HEK293 (cell line): ENCODE measurements at regions not wholly inside any gene's neighbourhood (a gene's known extent, or its start where the extent isn't known, plus 50 kb on each side); places are given as distances from the start of the nearest gene placed in this dataset.

Source experiments
- CTCF ChIA-PET: fragments of 350-600 bp; formaldehyde crosslinking; extraction: SDS; loops from one replicate; lab custom pipeline; 2021; ENCODE audit warnings: antibody characterized with exemption; lab: Yijun Ruan, JAX
- POLR2A ChIA-PET: fragments of 300-600 bp; formaldehyde crosslinking; extraction: SDS; loops from one replicate; lab custom pipeline; 2020; ENCODE audit warnings: antibody characterized with exemption, inconsistent platforms; lab: Yijun Ruan, JAX
- H3K27ac ChIP-seq: fragments of 200-500 bp; sonication (Bioruptor generic); 2 replicates; pipeline ENCODE4 v1.5.1; 2014; ENCODE audit warnings: low read depth, low read length, control low read depth, inconsistent platforms; ENCODE audit errors: extremely low read depth
- H3K36me3 ChIP-seq, 2 experiments: fragments of 200-500 bp in 1 of 2; sonication (Bioruptor generic) in 1 of 2; 1 replicate in 1 of 2; 2 replicates in 1 of 2; pipeline ENCODE4 v1.5.1; 2014 to 2017; ENCODE audit warnings: inconsistent platforms in 2 of 2, low read length in 2 of 2; ENCODE audit not compliant: control insufficient read depth in 2 of 2, insufficient read depth in 1 of 2
- H3K4me1 ChIP-seq: fragments of 200-500 bp; sonication (Bioruptor generic); 2 replicates; pipeline ENCODE4 v1.5.1; 2014; ENCODE audit warnings: mild to moderate bottlenecking, low read length, inconsistent platforms; ENCODE audit not compliant: control insufficient read depth, insufficient read depth
- H3K4me3 ChIP-seq: 2 replicates; pipeline ENCODE4 v1.5.1; 2011; ENCODE audit warnings: low read depth, mild to moderate bottlenecking, control low read depth, low read length, moderate library complexity
- H3K9me3 ChIP-seq: fragments of 200-500 bp; sonication (Bioruptor generic); 2 replicates; pipeline ENCODE4 v1.5.1; 2014; ENCODE audit warnings: low read depth, low read length, inconsistent platforms; ENCODE audit not compliant: control insufficient read depth, insufficient read depth
- GLI4 ChIP-seq: fragments of 450-650 bp; formaldehyde crosslinking; IDR thresholded peaks from 2 replicates; pipeline ENCODE4 v1.5.1; 2016; ENCODE audit warnings: missing biosample characterization, missing genetic modification characterization
- RBAK ChIP-seq: fragments of 450-650 bp; formaldehyde crosslinking; IDR thresholded peaks from 2 replicates; pipeline ENCODE4 v1.5.1; 2016; ENCODE audit warnings: missing biosample characterization, missing genetic modification characterization
- ZNF112 ChIP-seq: fragments of 450-650 bp; formaldehyde crosslinking; IDR thresholded peaks from 2 replicates; pipeline ENCODE4 v1.5.0; 2017; ENCODE audit warnings: missing biosample characterization, missing genetic modification characterization
- ZNF121 ChIP-seq: fragments of 450-650 bp; formaldehyde crosslinking; IDR thresholded peaks from 2 replicates; pipeline ENCODE4 v1.5.1; 2016; ENCODE audit warnings: missing biosample characterization, missing genetic modification characterization
- ZNF416 ChIP-seq: fragments of 450-650 bp; formaldehyde crosslinking; IDR thresholded peaks from 2 replicates; pipeline ENCODE4 v1.5.1; 2016; ENCODE audit warnings: missing biosample characterization, missing genetic modification characterization
- ZNF433 ChIP-seq: fragments of 450-650 bp; formaldehyde crosslinking; IDR thresholded peaks from 2 replicates; pipeline ENCODE4 v1.5.1; 2016; ENCODE audit warnings: missing biosample characterization, missing genetic modification characterization, low read depth
- ZNF548 ChIP-seq: fragments of 450-650 bp; formaldehyde crosslinking; IDR thresholded peaks from 2 replicates; pipeline ENCODE4 v1.5.1; 2016; ENCODE audit warnings: missing biosample characterization, missing genetic modification characterization
- ZNF777 ChIP-seq: fragments of 450-650 bp; formaldehyde crosslinking; IDR thresholded peaks from 2 replicates; pipeline ENCODE4 v1.5.1; 2017; ENCODE audit warnings: missing biosample characterization, missing genetic modification characterization, borderline replicate concordance
- TF ChIP-seq, protein P1 (sequence below): fragments of 450-650 bp; formaldehyde crosslinking; IDR thresholded peaks from 2 replicates; pipeline ENCODE4 v1.5.1; 2016; ENCODE audit warnings: missing biosample characterization, missing genetic modification characterization
- TF ChIP-seq, protein P2 (sequence below): fragments of 450-650 bp; formaldehyde crosslinking; IDR thresholded peaks from 2 replicates; pipeline ENCODE4 v1.5.1; 2017; ENCODE audit warnings: missing biosample characterization, missing genetic modification characterization
- TF ChIP-seq, protein P3 (sequence below): fragments of 450-650 bp; formaldehyde crosslinking; conservative IDR thresholded peaks from 2 replicates; pipeline ENCODE4 v1.5.1; 2016; ENCODE audit warnings: low read depth, missing biosample characterization, missing genetic modification characterization
- TF ChIP-seq, protein P4 (sequence below): fragments of 450-650 bp; formaldehyde crosslinking; IDR thresholded peaks from 2 replicates; pipeline ENCODE4 v1.5.1; 2016; ENCODE audit warnings: missing biosample characterization, missing genetic modification characterization, borderline replicate concordance

DNA sequence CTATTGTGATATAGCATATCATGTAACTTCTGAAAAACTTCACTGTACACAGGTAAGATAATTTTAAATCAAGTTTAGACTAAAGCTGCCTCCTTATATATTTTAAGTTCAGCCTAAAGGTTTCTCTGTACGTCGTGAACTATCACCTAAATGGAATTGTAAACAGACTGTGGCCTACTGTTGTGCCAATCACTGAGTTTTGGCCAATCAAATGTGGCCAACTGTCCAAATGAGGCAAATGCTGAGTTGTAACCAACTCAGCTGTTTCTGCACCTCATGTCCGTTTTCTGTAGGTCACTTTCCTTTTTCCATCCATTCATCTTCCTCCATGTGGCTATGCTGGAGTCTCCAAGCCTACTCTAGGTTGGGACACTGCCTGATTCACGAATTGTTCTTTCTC, 63.7 kb upstream of the ST6GALNAC3 start:
- ChIA-PET CTCF (interaction anchor here (0.6 kb wide), 1 partner anchor 77 kb away, joined by 3 read pairs; no protein-coding TSS in a partner anchor), POLR2A (no interaction called here)
- H3K27ac ChIP-seq, result no peak overlapping the region

More for the DNA sequence above, 63.7 kb upstream of the ST6GALNAC3 start:
- H3K36me3 ChIP-seq, result no peaks in the 10 kb centered on the region
- TF ChIP-seq RBAK (tag by site-specific recombination) (no peak), GLI4 (tag by site-specific recombination) (no peak), ZNF433 (tag by site-specific recombination) (no peak), ZNF416 (tag by site-specific recombination) (no peak), ZNF777 (tag by site-specific recombination) (no peak), ZNF121 (no peak), ZNF548 (tag by site-specific recombination) (no peak), ZNF112 (tag by site-specific recombination) (no peak)
- TF ChIP-seq, protein P1, sequence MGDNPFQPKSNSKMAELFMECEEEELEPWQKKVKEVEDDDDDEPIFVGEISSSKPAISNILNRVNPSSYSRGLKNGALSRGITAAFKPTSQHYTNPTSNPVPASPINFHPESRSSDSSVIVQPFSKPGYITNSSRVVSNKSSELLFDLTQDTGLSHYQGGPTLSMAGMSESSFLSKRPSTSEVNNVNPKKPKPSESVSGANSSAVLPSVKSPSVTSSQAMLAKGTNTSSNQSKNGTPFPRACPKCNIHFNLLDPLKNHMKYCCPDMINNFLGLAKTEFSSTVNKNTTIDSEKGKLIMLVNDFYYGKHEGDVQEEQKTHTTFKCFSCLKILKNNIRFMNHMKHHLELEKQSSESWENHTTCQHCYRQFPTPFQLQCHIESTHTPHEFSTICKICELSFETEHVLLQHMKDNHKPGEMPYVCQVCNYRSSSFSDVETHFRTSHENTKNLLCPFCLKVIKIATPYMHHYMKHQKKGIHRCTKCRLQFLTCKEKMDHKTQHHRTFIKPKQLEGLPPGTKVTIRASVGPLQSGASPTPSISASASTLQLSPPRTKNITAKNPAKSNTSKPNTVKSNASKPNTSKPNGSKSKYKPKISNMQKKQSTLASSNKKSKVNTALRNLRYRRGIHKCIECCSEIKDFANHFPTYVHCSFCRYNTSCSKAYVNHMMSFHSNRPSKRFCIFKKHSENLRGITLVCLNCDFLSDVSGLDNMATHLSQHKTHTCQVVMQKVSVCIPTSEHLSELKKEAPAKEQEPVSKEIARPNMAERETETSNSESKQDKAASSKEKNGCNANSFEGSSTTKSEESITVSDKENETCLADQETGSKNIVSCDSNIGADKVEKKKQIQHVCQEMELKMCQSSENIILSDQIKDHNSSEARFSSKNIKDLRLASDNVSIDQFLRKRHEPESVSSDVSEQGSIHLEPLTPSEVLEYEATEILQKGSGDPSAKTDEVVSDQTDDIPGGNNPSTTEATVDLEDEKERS, result no peak
- TF ChIP-seq, protein P2, sequence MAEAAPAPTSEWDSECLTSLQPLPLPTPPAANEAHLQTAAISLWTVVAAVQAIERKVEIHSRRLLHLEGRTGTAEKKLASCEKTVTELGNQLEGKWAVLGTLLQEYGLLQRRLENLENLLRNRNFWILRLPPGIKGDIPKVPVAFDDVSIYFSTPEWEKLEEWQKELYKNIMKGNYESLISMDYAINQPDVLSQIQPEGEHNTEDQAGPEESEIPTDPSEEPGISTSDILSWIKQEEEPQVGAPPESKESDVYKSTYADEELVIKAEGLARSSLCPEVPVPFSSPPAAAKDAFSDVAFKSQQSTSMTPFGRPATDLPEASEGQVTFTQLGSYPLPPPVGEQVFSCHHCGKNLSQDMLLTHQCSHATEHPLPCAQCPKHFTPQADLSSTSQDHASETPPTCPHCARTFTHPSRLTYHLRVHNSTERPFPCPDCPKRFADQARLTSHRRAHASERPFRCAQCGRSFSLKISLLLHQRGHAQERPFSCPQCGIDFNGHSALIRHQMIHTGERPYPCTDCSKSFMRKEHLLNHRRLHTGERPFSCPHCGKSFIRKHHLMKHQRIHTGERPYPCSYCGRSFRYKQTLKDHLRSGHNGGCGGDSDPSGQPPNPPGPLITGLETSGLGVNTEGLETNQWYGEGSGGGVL, result no peak
- TF ChIP-seq, protein P3, sequence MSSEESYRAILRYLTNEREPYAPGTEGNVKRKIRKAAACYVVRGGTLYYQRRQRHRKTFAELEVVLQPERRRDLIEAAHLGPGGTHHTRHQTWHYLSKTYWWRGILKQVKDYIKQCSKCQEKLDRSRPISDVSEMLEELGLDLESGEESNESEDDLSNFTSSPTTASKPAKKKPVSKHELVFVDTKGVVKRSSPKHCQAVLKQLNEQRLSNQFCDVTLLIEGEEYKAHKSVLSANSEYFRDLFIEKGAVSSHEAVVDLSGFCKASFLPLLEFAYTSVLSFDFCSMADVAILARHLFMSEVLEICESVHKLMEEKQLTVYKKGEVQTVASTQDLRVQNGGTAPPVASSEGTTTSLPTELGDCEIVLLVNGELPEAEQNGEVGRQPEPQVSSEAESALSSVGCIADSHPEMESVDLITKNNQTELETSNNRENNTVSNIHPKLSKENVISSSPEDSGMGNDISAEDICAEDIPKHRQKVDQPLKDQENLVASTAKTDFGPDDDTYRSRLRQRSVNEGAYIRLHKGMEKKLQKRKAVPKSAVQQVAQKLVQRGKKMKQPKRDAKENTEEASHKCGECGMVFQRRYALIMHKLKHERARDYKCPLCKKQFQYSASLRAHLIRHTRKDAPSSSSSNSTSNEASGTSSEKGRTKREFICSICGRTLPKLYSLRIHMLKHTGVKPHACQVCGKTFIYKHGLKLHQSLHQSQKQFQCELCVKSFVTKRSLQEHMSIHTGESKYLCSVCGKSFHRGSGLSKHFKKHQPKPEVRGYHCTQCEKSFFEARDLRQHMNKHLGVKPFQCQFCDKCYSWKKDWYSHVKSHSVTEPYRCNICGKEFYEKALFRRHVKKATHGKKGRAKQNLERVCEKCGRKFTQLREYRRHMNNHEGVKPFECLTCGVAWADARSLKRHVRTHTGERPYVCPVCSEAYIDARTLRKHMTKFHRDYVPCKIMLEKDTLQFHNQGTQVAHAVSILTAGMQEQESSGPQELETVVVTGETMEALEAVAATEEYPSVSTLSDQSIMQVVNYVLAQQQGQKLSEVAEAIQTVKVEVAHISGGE (tag by site-specific recombination), result no peak
- TF ChIP-seq, protein P4, sequence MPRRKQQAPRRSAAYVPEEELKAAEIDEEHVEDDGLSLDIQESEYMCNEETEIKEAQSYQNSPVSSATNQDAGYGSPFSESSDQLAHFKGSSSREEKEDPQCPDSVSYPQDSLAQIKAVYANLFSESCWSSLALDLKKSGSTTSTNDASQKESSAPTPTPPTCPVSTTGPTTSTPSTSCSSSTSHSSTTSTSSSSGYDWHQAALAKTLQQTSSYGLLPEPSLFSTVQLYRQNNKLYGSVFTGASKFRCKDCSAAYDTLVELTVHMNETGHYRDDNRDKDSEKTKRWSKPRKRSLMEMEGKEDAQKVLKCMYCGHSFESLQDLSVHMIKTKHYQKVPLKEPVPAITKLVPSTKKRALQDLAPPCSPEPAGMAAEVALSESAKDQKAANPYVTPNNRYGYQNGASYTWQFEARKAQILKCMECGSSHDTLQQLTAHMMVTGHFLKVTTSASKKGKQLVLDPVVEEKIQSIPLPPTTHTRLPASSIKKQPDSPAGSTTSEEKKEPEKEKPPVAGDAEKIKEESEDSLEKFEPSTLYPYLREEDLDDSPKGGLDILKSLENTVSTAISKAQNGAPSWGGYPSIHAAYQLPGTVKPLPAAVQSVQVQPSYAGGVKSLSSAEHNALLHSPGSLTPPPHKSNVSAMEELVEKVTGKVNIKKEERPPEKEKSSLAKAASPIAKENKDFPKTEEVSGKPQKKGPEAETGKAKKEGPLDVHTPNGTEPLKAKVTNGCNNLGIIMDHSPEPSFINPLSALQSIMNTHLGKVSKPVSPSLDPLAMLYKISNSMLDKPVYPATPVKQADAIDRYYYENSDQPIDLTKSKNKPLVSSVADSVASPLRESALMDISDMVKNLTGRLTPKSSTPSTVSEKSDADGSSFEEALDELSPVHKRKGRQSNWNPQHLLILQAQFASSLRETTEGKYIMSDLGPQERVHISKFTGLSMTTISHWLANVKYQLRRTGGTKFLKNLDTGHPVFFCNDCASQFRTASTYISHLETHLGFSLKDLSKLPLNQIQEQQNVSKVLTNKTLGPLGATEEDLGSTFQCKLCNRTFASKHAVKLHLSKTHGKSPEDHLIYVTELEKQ (tag by site-specific recombination), result no peak
- TF ChIP-seq, all 188 proteins: peak for 0
- Histone ChIP-seq H3K4me3 (no peak overlapping the region), H3K9me3 (no peaks in the 10 kb centered on the region), H3K4me1 (no peaks in the 10 kb centered on the region)
